Adrenal gland (tissue), 9 donors: ENCODE measurements at regions not wholly inside any gene's neighbourhood (a gene's known extent, or its start where the extent isn't known, plus 50 kb on each side); places are given as distances from the start of the nearest gene placed in this dataset.

Source experiments
- DNase-seq, 7 donors: peaks; one replicate each; pipeline ENCODE4 v3.0.0-alpha.2; 2019 to 2020
- H3K27ac ChIP-seq, 5 donors: fragments of 200-600 bp; sonication (generic) in 4 of 5; 1 replicate in 3 of 5; 2 replicates in 2 of 5; pipeline versions ENCODE4 v1.5.1 to v1.8.0; 2016 to 2020; ENCODE audit warnings: mild to moderate bottlenecking in 1 of 5
- H3K27me3 ChIP-seq: fragments of 200-600 bp; 2 replicates; pipeline ENCODE4 v1.8.0; 2021
- H3K36me3 ChIP-seq, 2 donors: fragments of 200-600 bp; replicated peaks in 1 of 2; 1 replicate in 1 of 2; 2 replicates in 1 of 2; pipeline versions ENCODE4 v1.5.1 to v1.8.0; 2018 to 2022
- H3K4me1 ChIP-seq, 2 donors: fragments of 200-600 bp; replicated peaks in 1 of 2; 1 replicate in 1 of 2; 2 replicates in 1 of 2; pipeline versions ENCODE4 v1.5.1 to v1.8.0; 2018 to 2021
- H3K4me3 ChIP-seq, 4 donors: fragments of 200-600 bp; sonication (generic) in 3 of 4; one replicate each; pipeline ENCODE4 v1.5.1; 2016 to 2018
- H3K9me3 ChIP-seq, 3 donors: fragments of 200-600 bp; sonication (generic) in 1 of 3; replicated peaks in 1 of 3; 1 replicate in 2 of 3; 2 replicates in 1 of 3; pipeline versions ENCODE4 v1.5.1 to v1.8.0; 2016 to 2021
- CTCF ChIP-seq, 6 experiments: fragments of 450-650 bp in 4 of 6; fragments of 200-600 bp in 2 of 6; sonication (generic) in 1 of 6; IDR thresholded peaks; 1 replicate in 5 of 6; 2 replicates in 1 of 6; pipeline versions ENCODE4 v1.5.1 to v1.8.0; 2016 to 2021; ENCODE audit warnings: antibody characterized with exemption in 6 of 6, mild to moderate bottlenecking in 2 of 6, moderate library complexity in 1 of 6
- POLR2A ChIP-seq, 2 donors: fragments of 450-650 bp; IDR thresholded peaks; one replicate each; pipeline ENCODE4 v1.6.1; 2017; ENCODE audit warnings: antibody characterized with exemption in 2 of 2, mild to moderate bottlenecking in 2 of 2, moderate library complexity in 1 of 2
- WGBS, 4 donors: extraction: QIAGEN DNeasy Blood & Tissue Kit in 2 of 4; methylation state at CpG; one replicate each; pipeline versions ENCODE4 v1.1.5 to v1.1.7; 2013 to 2017; 5-methylcytosine and 5-hydroxymethylcytosine counted together
- intact Hi-C, 2 donors: fragments of 100-400 bp; cut with DNase I; formaldehyde crosslinking; loops; one replicate each; pipeline versions ENCODE4 v1.14.1 to v1.15.0; 2022 to 2023
- donor health status: healthy with polysubstance abuse.
- donor health status: Bipolar disorder and iron deficiency.
- donor health status: DM: yes; HTN: yes; CAD: no.
- donor health status: DM: no; HTN: no; CAD: no.
- donor health status: DM: no; HTN: no; CAD: no.

DNA sequence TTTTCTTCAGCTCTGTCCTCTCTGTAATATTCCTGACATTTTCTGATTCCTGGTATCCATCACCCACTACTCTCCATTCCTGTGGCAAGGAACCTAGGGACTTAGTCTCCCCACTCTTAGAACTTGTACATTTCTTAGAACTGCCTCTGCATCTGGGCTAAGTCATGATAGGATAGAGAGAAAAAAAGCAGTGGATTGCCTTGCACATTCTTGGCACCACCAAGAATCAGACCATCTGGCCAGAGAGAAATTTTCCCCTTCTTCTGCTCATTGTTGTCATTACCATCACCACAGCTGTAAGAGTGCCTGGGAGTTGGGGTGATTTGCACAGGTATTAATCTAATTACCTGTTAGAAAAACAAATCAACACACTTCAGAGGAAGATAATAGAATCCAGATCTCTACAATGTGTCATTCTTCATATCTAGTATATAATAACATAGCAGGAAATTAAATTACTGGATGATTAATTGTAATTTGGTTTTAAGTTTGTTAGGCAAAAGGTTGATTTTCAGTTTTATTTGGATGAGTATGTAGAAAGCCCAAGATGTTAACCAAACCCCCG is 264.8 kb upstream of the ZPLD1 start:
- intact Hi-C loops: no loop called here
- H3K36me3 ChIP-seq: no peaks in the 10 kb centered on the region
- TF ChIP-seq CTCF (IDR thresholded peaks at IDR 0.05): no peak
- TF ChIP-seq POLR2A (IDR thresholded peaks at IDR 0.05): no peak
- no peaks in the 10 kb centered on the region for H3K9me3 ChIP-seq
- H3K27me3 ChIP-seq: no peaks in the 10 kb centered on the region
- H3K27ac ChIP-seq: no peak overlapping the region
- 88 to 92% (median 91%) methylated on average over 1 of the region's 1 CpG for WGBS, 4 donors
- no peak overlapping the region for H3K4me3 ChIP-seq
- H3K4me1 ChIP-seq: no peaks in the 10 kb centered on the region
- peak in 1 of 7 donors; percentile 62 for DNase-seq

DNA sequence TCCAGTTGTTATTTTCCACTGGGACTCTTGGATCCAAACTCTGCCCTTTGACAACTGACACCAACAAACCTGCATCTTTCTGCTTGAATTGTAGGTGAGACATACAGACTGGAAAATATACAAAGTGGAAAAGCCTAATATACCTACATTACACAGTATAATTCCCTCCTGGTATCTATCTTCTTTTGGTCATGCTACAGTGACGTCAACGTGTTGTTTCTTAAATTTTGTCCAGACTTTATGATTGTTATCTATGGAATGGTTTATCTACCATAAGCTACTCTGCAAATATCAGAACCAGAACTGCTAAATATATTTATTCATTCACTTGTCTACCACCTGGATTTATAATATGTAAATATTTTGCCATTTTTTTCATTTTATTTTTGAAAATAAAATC is 264.3 kb upstream of the ZPLD1 start:
- H3K9me3 ChIP-seq: no peaks in the 10 kb centered on the region
- H3K36me3 ChIP-seq: no peaks in the 10 kb centered on the region
- WGBS, 4 donors: 77 to 94% (median 84%) methylated on average over 2 of the region's 2 CpGs
- no peaks in the 10 kb centered on the region for H3K27me3 ChIP-seq
- no peaks in the 10 kb centered on the region for H3K4me1 ChIP-seq
- TF ChIP-seq POLR2A (IDR thresholded peaks at IDR 0.05) (no peak), CTCF (IDR thresholded peaks at IDR 0.05) (no peak)
- intact Hi-C loops: no loop called here
- no peak overlapping the region for H3K27ac ChIP-seq
- no peak for DNase-seq
- H3K4me3 ChIP-seq: no peak overlapping the region

DNA sequence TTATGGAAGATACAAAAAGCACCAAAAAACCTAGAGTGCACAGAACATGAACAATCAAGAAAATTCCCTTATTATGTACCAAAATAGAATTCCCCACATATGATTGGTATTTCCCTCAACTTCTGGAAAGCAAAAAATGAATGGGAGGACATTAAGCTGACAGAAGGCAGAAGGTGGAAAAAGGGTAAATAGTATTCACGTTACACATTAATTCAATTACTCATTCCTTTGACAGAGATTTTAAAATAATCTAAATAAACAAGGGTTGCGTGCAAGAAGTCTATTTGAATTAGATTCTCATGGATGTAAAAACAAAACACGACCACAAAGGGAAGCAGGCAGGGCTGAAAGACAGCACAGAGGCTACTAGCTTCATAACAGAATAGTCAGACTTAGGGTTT is 260.5 kb upstream of the ZPLD1 start:
- intact Hi-C loops: no loop called here
- no peaks in the 10 kb centered on the region for H3K27me3 ChIP-seq
- H3K4me1 ChIP-seq: peaks cover 3 to 13% of the 10 kb centered on the region in 2 donors
- TF ChIP-seq CTCF (IDR thresholded peaks at IDR 0.05) (no peak), POLR2A (IDR thresholded peaks at IDR 0.05) (no peak)
- H3K36me3 ChIP-seq: no peaks in the 10 kb centered on the region
- WGBS, 4 donors: 73 to 81% (median 75%) methylated on average over 3 of the region's 3 CpGs
- H3K4me3 ChIP-seq: no peak overlapping the region
- H3K27ac ChIP-seq: no peak overlapping the region
- no peaks in the 10 kb centered on the region for H3K9me3 ChIP-seq
- DNase-seq: no peak

DNA sequence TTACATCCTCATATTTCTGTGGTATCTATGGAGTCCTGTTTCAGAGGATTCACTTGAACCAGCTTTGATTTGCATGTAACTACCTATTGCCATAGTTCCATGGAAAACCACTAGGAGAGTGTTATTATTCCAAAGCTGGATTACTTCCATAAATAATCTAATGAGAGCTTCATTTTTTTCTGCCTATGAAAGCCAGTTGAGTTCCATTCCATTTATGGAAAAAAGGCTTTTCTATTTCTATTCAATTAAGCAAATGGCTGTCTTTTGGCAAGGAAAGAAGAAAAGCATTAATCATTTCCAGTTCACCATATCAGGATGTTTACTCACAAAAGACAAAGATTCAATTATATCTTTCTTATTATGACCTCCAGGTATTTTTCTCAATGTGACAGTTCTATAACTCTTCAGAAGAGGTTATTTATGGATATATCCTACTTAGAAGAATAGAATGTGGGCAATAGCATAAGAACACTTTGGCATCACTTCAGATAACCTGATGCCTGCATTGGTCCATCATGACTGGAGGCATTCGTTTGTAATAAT is 259.9 kb upstream of the ZPLD1 start:
- no peaks in the 10 kb centered on the region for H3K36me3 ChIP-seq
- TF ChIP-seq CTCF (IDR thresholded peaks at IDR 0.05): no peak
- no peak for TF ChIP-seq POLR2A (IDR thresholded peaks at IDR 0.05)
- 36 to 46% (median 39%) methylated on average over 1 of the region's 1 CpG for WGBS, 4 donors
- H3K4me3 ChIP-seq: no peak overlapping the region
- no peak for DNase-seq
- peaks cover 9 to 19% of the 10 kb centered on the region in 2 donors for H3K4me1 ChIP-seq
- H3K27me3 ChIP-seq: no peaks in the 10 kb centered on the region
- H3K27ac ChIP-seq: no peak overlapping the region
- no peaks in the 10 kb centered on the region for H3K9me3 ChIP-seq
- intact Hi-C loops: no loop called here
